ENCODE measurements at regions not wholly inside any gene's neighbourhood (a gene's known extent, or its start where the extent isn't known, plus 50 kb on each side); places are given as distances from the start of the nearest gene placed in this dataset.

DNA sequence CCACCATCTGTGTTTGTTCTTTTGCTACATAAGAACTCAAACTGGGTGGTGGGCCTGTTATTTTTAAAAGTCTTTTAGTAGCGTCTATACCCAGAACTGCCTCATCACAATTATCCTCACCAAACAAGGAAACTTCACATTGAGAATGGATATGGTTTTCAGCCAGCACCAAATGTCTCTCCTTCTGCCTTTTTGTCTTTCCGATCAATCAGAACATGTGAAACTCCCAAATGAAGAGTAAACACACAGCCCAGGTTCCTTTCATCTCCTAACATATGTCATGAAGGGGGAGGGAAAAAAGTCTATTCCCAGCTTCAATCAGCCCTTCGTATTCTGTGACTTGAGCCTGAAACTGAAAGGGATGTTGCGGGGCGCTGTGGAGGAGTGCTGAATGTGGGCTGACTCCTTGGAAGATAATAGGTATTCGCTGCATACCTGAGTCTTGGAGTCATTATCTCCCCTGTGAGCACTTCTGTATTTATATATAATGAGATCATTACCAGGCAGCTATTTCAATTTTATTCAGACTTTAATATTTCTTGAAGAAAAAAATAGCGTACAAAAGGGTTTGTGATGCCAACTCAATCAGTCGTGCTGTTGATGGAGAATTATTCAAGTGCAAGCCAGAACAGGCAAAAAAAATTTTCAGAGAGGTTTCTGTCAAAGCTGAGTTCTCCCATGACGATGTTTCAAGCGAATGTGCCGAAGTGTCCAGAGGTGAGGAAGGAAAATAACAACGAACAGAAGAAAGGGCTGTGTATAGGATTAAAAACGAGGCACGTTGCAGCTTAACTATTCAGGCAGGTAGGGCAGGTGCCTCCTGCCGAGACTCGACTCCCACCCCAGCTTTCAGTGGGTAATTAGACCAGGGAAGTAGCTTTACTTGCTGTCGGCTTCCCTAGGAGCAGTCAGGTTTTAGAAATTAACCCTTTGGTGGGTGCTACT, 163.9 kb upstream of the NOCT start:
- Histone ChIP-seq H3K4me1 (no peaks in the 10 kb centered on the region), H3K27me3 (peaks cover 3% of the 10 kb centered on the region), H3K27ac (no peak overlapping the region), H3K9me3 (no peaks in the 10 kb centered on the region), H3K36me3 (no peaks in the 10 kb centered on the region), H3K4me3 (no peak overlapping the region)
- 34 to 50% methylated on average over 13 to 17 of the region's 17 CpGs for WGBS, 2 donors (ENCODE audit: low coverage in 1 of 2)
- in situ Hi-C loops (cut with MboI; ENCODE audit: low pct_ligation_motif_present in 1 of 4, low pct_unique_long_range_greater_than_20kb in 1 of 4, low sequenced_read_pairs in 3 of 4), result loop anchor here in 2 of 4 donors (25.0 kb wide), 1 partner anchor 814 kb away; no protein-coding TSS in a partner anchor
- intact Hi-C loops (cut with DNase I; ENCODE audit: low total_unique reads), result no loop called here
- no peak for DNase-seq
- TF ChIP-seq POLR2A (IDR thresholded peaks at IDR 0.05) (no peak), EP300 (IDR thresholded peaks at IDR 0.05; ENCODE audit: low read depth) (no peak), POLR2AphosphoS5 (IDR thresholded peaks at IDR 0.05) (no peak)
- TF ChIP-seq, protein P1, sequence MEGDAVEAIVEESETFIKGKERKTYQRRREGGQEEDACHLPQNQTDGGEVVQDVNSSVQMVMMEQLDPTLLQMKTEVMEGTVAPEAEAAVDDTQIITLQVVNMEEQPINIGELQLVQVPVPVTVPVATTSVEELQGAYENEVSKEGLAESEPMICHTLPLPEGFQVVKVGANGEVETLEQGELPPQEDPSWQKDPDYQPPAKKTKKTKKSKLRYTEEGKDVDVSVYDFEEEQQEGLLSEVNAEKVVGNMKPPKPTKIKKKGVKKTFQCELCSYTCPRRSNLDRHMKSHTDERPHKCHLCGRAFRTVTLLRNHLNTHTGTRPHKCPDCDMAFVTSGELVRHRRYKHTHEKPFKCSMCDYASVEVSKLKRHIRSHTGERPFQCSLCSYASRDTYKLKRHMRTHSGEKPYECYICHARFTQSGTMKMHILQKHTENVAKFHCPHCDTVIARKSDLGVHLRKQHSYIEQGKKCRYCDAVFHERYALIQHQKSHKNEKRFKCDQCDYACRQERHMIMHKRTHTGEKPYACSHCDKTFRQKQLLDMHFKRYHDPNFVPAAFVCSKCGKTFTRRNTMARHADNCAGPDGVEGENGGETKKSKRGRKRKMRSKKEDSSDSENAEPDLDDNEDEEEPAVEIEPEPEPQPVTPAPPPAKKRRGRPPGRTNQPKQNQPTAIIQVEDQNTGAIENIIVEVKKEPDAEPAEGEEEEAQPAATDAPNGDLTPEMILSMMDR (IDR thresholded peaks at IDR 0.05), result no peak

DNA sequence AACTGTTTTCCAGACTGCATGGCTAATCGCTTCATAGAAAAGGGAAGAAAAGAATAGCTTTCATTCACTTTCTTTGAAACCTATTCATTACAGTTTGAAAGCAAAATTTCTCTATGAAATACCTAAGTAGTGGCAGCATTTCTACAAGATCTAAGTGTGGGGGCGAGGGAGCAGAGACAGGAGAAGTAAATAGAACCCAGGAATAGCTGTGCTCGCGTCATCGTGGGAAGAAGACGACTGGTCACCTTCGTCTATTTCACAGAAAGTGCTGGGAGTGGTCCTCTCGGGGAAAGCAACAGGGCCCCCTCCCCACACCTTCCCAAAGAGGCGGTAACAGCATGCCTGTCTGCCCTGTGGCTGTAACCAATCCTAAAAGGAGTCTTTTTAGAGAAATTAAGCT, 169.9 kb upstream of the NOCT start:
- Histone ChIP-seq H3K27me3 (no peaks in the 10 kb centered on the region), H3K9me3 (no peaks in the 10 kb centered on the region), H3K4me1 (peaks cover 0 to 3% (median 0%) of the 10 kb centered on the region in 4 donors), H3K27ac (no peak overlapping the region), H3K4me3 (no peak overlapping the region), H3K36me3 (no peaks in the 10 kb centered on the region)
- intact Hi-C loops (cut with DNase I; ENCODE audit: low total_unique reads) (no loop called here), in situ Hi-C loops (cut with MboI; ENCODE audit: low pct_ligation_motif_present in 1 of 4, low pct_unique_long_range_greater_than_20kb in 1 of 4, low sequenced_read_pairs in 3 of 4) (no loop called here)
- DNase-seq, result no peak
- WGBS, 2 donors (ENCODE audit: low coverage in 1 of 2), result 44 to 71% methylated on average over 8 to 9 of the region's 9 CpGs
- TF ChIP-seq, protein P1 (IDR thresholded peaks at IDR 0.05), result no peak
- TF ChIP-seq EP300 (IDR thresholded peaks at IDR 0.05; ENCODE audit: low read depth) (no peak), POLR2AphosphoS5 (IDR thresholded peaks at IDR 0.05) (no peak), POLR2A (IDR thresholded peaks at IDR 0.05) (no peak)

DNA sequence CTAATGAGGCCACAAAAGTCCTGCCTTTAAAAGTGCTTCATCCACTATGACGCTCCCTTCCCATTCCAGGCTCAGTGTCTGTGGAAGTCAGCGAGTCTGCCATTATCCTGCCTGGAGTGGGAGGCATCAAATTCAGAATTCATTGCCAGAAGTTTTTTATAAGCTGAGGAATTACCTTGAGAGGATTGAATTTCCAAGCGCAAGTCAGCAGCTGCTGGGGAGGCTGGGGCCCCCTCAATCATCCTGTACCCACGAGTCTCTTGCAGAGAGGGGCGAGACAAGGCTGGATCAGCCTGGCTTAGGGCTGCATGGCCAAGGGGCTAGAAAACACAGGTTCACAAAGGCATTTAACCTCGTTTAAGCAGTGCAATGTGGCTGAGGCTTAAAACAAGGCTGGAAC, 170.5 kb upstream of the NOCT start:
- no peaks in the 10 kb centered on the region for H3K36me3 ChIP-seq
- intact Hi-C loops (cut with DNase I; ENCODE audit: low total_unique reads), result no loop called here
- no peak overlapping the region for H3K27ac ChIP-seq
- peaks cover 0 to 3% (median 0%) of the 10 kb centered on the region in 4 donors for H3K4me1 ChIP-seq
- no peaks in the 10 kb centered on the region for H3K27me3 ChIP-seq
- TF ChIP-seq EP300 (IDR thresholded peaks at IDR 0.05; ENCODE audit: low read depth) (no peak), POLR2AphosphoS5 (IDR thresholded peaks at IDR 0.05) (no peak), POLR2A (IDR thresholded peaks at IDR 0.05) (no peak)
- TF ChIP-seq, protein P1 (IDR thresholded peaks at IDR 0.05), result no peak
- DNase-seq, result no peak
- H3K4me3 ChIP-seq, result no peak overlapping the region
- in situ Hi-C loops (cut with MboI; ENCODE audit: low pct_ligation_motif_present in 1 of 4, low pct_unique_long_range_greater_than_20kb in 1 of 4, low sequenced_read_pairs in 3 of 4), result no loop called here
- no peaks in the 10 kb centered on the region for H3K9me3 ChIP-seq
- 67% methylated on average over 6 of the region's 6 CpGs; no CpG with 5 or more reads in 1 of the 2 donors for WGBS, 2 donors (ENCODE audit: low coverage in 1 of 2)

DNA sequence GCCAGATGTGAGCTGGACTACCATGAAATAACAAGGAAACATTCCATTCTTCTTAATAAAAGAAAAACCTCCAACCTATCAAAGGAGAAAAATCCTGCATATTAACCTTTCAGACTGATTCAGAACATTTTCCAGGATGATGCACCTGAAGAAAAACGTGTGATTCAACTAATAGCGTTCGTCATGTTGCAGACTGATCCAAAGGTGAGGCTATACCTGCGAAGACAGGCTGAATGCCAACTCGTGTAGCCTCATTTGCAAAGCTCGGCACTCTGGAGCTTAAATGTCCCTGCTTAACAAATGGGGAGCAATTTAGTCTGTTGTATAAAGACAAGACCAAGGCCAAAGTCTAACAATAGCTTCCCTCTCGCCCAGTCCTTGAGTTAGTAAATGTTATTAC, 172.0 kb upstream of the NOCT start:
- Histone ChIP-seq H3K9me3 (no peaks in the 10 kb centered on the region), H3K36me3 (no peaks in the 10 kb centered on the region), H3K27ac (no peak overlapping the region), H3K4me3 (no peak overlapping the region), H3K27me3 (no peaks in the 10 kb centered on the region), H3K4me1 (peaks cover 0 to 3% (median 0%) of the 10 kb centered on the region in 4 donors)
- in situ Hi-C loops (cut with MboI; ENCODE audit: low pct_ligation_motif_present in 1 of 4, low pct_unique_long_range_greater_than_20kb in 1 of 4, low sequenced_read_pairs in 3 of 4) (no loop called here), intact Hi-C loops (cut with DNase I; ENCODE audit: low total_unique reads) (no loop called here)
- 29 to 53% methylated on average over 7 of the region's 7 CpGs for WGBS, 2 donors (ENCODE audit: low coverage in 1 of 2)
- TF ChIP-seq POLR2AphosphoS5 (IDR thresholded peaks at IDR 0.05) (no peak), POLR2A (IDR thresholded peaks at IDR 0.05) (no peak), EP300 (IDR thresholded peaks at IDR 0.05; ENCODE audit: low read depth) (no peak)
- DNase-seq, result no peak
